SK-MEL-5 (cell line): ENCODE measurements at regions not wholly inside any gene's neighbourhood (a gene's known extent, or its start where the extent isn't known, plus 50 kb on each side); places are given as distances from the start of the nearest gene placed in this dataset.
"Not testable (repeated sequence)": the region's sequence is repeated elsewhere in the genome, so short reads cannot be mapped to it uniquely, and the experiment has no call there.

Experiments used
- DNase-seq: peaks from one replicate; pipeline ENCODE4 v3.0.0-alpha.2; 2016; ENCODE audit warnings: low read depth, low spot score
- in situ Hi-C: cut with HindIII; loops from 2 replicates; pipeline ENCODE4 v1.10.0; 2016; ENCODE audit warnings: low sequenced_read_pairs, high pct_unique_total_duplicates, low pct_unique_long_range_greater_than_20kb

DNA sequence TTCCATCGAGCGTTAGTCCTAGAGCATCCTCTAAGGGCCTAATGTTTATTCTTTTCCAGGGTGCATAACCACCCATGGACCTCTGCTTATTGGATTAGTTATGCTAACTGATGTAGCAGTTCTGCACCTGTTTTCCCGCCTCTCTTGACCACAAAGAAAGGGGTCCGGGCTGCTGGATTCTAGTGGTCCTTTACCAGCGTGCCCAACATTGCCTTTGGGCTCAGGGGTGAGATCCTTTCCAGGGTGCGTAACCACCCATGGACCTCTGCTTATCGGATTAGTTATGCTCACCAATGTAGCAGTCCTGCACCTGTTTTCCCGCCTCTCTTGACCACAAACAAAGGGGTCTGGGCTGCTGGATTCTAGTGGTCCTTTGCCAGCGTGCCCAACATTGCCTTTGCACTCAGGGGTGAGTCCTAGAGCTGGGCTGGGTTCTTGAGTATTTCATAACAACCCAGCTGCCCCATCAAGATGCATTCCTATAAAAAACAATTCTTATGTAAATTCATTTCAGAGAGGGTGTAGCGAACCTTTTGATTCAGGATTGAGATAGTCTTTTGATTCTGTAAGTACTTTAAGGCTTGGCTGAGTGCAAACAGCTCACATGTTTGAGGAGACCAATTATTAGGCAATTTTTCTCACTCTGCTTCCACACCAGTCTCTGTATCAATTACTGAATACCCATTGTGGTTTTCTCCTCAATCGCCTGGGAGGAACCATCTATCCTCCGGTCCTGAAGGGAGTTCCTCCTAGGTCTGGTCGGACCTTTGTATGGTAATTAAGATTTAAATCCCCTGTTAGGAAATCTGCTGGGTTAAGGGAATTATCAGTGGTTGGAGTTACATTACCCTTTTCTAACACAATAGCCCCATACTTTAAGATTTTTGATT, 253.0 kb upstream of the CNR1 start:
- DNase-seq, in situ Hi-C loops: not testable (repeated sequence)

DNA sequence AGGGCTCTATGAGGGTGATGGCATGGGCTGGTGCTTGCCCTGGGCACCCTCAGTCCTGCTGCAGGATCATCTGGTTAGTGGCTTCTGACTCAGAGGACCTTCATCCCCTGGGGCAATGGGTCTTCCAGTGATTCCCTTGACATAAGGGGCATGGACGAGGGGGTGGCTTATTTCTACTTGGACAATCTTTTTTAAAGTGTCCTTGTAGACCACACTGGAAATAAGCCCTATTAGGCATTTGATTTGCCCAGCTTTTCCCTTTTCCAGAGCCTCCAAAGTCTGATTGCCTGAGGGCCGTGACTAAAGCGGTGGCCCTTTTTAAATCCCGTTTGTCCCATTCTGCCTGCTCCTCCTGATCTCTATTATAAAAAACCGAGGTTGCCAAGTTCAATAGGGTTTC, 251.2 kb upstream of the CNR1 start:
- DNase-seq, in situ Hi-C loops: not testable (repeated sequence)

DNA sequence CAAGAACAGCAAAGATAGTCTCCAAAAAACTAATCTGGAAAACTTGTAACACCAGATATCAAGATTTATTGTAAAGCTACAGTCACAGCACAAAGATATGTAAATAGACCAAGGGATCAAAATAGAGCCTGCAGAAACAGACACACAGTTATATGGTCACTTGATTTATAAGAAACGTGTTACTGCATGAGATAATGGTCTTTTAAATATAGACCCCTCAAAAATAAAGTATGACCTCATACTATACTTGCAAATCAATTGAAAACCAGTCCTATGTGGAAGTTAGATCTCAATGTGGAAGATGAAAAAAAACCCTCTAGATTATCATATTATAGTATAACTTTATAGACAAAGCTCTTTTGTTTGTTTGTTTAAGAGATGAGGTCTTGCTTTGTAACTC, 247.3 kb upstream of the CNR1 start:
- no peak for DNase-seq
- in situ Hi-C loops = no loop called here

- in situ Hi-C loops, DNase-seq: not testable (repeated sequence)
Observed at GRCh38 chr6:88408355-88408754, 242.2 kb upstream of the CNR1 start.

DNA sequence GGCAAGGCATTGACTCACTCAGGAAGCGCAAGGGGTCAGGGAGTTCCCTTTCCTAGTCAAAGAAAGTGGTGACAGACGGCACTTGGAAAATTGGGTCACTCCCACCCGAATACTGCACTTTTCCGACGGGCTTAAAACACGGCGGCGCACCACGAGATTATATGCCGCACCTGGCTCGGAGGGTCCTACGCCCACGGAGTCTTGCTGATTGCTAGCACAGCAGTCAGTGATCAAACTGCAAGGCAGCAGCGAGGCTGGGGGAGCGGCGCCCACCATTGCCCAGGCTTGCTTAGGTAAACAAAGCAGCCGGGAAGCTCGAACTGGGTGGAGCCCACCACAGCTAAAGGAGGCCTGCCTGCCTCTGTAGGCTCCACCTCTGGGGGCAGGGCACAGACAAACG, 240.5 kb upstream of the CNR1 start:
- DNase-seq, in situ Hi-C loops: not testable (repeated sequence)

- in situ Hi-C loops = no loop called here
- DNase-seq = no peak
Observed at GRCh38 chr6:88403486-88403885, 237.3 kb upstream of the CNR1 start.

GRCh38 chr6:88402909-88403308, 236.8 kb upstream of the CNR1 start:
- in situ Hi-C loops = no loop called here
- no peak for DNase-seq

DNA sequence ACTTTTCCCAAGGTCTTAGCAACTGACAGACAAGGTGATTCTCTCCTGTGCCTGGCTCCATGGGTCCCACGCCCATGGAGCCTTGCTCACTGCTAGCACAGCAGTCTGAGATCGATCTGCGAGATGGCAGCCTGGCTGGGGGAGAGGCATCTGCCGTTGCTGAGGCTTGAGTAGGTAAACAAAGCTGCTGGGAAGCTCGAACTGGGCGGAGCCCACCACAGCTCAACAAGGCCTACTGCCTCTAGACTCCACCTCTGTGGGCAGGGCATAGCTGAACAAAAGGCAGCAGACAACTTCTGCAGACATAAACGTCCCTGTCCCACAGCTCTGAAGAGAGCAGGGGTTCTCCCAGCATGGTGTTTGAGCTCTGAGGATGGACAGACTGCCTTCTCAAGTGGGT, 224.9 kb upstream of the CNR1 start:
- DNase-seq, in situ Hi-C loops: not testable (repeated sequence)

DNA sequence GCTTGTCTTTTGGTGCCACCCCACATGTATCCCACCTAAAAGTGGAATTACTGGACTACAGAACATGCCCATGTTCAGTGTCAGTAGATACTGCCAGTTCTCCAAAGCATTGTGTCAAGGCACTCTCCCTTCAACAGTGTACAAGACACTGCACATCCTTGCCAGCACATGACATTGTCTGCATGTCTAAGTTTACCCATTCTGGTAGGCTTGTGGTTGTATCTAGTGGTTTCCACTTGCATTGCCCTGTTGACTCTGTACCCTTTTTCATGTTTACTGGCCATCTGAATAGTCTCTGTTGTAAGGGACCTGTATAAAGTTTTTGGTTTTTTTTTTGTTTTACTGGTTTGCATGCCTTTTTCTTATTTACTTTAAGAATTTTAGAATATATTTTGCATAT, 222.4 kb upstream of the CNR1 start:
- DNase-seq = no peak
- in situ Hi-C loops = no loop called here

DNA sequence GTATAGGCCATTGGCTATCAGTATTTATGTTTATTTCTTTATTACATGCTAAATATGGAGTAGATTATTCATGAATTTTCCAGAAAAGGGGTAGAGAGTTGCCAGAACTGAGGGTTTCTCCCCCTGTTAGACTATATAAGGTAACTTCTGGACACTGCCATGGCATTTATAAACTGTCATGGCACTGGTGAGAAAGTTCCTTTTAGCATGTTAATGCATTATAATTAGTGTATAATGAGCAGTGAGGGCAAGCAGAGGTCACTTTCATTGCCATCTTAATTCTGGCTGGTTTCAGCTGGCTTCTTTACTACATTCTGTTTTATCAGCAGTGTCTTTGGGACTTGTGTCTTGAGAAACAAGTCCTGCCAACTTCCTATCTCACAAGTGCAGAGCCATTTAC, 220.0 kb upstream of the CNR1 start:
- DNase-seq = no peak
- in situ Hi-C loops = no loop called here

- in situ Hi-C loops = no loop called here
- DNase-seq = no peak
Observed at GRCh38 chr6:88383183-88383582, 217.0 kb upstream of the CNR1 start.

DNA sequence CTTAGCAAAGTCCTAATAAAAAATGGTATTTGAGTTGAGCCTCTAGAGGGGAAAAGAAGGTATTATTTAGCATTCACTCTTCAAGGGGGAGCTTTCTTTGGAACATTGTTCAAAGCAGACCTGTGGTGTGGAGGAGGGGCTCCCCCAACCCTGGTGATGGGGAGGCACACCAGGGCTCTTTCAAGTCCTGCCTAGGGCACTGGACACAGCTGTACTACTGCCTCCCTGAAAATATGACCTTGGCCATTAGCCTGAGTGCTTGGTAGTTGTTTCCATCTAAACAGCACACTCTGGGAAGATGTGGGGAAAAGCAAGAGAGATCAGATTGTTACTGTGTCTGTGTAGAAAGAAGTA, 215.1 kb upstream of the CNR1 start:
- DNase-seq = no peak
- in situ Hi-C loops = no loop called here

DNA sequence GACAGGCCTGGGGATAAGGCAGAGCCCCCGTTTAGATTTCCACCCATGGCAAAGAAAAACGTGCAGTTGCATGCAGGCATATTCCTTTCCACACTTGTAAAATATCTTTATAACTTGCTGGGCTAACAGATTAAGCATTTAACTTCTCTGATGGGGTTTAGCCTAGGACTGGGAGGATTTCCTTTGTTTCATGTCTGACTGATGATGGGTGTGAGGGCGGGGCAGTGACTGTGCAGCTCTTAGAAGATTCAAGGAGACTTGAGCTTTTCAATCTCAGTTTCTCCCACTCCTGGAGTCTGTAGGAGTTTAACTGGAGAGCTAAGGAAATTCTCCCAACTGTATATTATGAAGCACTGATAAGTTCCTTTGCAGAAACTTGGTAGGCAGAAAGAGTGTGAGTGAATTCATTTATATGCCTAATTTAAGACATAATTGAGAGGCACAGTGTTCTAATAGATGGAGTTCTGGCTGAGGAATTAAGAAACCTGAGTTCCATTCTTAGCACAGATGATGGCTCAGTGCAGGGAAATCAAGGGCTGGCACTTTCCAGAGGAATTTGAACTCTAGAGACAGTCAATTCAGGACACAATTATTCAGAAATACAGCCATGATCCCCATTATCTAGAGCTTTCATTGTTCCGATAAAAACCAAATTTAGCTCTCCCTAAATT, 214.6 kb upstream of the CNR1 start:
- no peak for DNase-seq
- in situ Hi-C loops = no loop called here

GRCh38 chr6:88380083-88380482, 213.9 kb upstream of the CNR1 start:
- in situ Hi-C loops = no loop called here
- DNase-seq = no peak

GRCh38 chr6:88378639-88379038, 212.5 kb upstream of the CNR1 start:
- in situ Hi-C loops = no loop called here
- no peak for DNase-seq

- in situ Hi-C loops = no loop called here
- no peak for DNase-seq
Observed at GRCh38 chr6:88377976-88378568, 211.9 kb upstream of the CNR1 start.

- in situ Hi-C loops = no loop called here
- no peak for DNase-seq
Observed at GRCh38 chr6:88376768-88377387, 210.7 kb upstream of the CNR1 start.

DNA sequence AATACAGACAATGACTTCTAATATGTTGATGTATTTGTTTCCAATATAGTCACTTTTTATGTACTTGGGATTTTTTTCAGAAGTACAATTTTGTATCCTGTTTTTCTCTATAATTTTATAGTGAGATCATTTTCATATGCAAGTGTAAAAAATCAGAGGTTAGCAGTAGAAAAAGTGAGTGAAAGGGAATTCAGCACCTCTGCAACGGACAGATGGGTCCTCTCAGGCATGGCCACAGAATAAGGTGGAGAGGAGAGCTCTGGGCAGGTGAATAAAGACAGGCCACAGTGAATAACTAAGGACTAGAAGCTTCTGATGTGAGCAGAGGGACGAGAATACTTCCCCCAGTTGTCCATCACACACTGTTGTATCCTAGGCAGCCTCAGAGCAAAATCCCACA, 210.1 kb upstream of the CNR1 start:
- in situ Hi-C loops = no loop called here
- no peak for DNase-seq
